ENCODE measurements at regions not wholly inside any gene's neighbourhood (a gene's known extent, or its start where the extent isn't known, plus 50 kb on each side); places are given as distances from the start of the nearest gene placed in this dataset.
"Not testable (repeated sequence)": the region's sequence is repeated elsewhere in the genome, so short reads cannot be mapped to it uniquely, and the experiment has no call there.

DNA sequence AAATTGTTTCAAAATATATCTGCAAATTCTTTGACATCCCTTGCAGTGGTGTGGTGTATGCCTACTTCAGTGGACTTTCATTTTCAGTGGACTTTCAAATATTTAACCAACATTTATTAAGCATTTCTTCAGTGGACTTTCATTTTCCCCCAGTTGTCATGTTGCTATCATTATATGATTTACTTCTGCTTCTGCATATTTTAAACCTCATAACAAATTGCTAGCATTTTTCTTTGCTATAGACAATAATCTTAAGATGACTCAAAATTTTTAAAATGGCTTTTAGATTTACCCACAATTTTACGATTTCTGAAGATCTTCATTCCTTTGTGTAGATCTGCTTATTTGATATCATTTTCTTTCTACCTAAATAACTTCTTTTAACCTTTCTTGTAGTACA lies 592.7 kb upstream of the SLC35B3 start:
- DNase-seq (ENCODE audit: low read depth in 2 of 2): no peak

DNA sequence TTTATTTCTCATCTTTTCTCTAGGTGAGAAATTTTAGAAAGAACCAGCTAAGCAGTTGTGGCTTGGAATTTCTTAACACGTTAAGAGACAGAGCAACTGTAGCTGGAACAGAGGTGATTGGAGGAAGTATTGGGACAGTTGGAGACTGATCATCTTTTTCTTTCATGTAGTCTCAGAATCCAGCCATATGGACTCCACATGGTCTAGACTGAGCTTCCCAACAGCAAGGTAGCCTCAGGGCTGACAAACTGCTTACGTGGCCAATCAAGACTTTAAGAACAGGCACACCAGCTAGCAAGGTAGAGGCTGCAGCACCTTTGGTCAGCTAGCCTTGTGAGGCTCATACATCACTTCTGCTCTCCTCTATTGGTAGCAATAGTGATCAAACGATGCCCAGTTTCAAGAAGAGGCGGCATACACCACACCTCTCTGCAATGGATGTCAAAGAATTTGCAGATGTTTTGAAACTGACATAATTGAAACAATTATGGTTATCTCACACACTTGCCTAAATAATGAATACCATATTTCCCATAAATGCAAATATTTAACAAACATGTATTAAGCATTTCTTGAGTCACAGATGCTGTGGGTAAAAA lies 590.5 kb upstream of the SLC35B3 start:
- DNase-seq (ENCODE audit: low read depth in 2 of 2): no peak

- DNase-seq (ENCODE audit: low read depth in 2 of 2): no peak
Observed at GRCh38 chr6:9025228-9025627, 589.9 kb upstream of the SLC35B3 start.

DNA sequence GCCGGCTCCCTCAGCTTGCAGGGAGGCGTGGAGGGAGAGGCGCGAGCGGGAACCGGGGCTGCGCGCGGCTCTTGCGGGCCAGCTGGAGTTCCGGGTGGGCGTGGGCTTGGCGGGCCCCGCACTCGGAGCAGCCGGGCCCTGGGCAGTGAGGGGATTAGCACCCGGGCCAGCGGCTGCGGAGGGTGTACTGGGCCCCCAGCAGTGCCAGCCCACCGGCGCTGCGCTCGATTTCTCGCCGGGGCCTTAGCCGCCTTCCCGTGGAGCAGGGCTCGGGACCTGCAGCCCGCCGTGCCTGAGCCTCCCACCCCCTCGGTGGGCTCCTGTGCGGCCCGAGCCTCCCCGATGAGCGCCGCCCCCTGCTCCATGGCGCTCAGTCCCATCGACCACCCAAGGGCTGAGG lies 588.9 kb upstream of the SLC35B3 start:
- not testable (repeated sequence) for DNase-seq (ENCODE audit: low read depth in 2 of 2)

DNA sequence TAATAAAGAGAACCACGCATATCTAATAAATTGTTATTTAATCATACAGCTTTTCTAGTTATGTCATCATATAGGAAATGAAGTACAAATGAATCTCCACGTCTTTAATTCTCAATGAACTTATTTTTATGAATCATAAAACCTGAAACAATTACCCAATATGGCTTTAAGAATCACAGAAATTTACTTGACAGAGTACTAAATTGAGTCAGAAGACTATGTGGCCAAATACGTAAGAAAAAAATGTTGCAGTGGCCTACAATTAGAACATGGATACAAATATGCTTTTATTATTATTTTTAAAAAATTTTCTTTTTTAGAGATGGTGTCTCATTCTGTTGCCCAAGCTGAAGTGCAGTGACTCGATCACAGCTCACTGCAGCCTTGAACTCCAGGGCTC lies 584.7 kb upstream of the SLC35B3 start:
- no peak for DNase-seq (ENCODE audit: low read depth in 2 of 2)

DNA sequence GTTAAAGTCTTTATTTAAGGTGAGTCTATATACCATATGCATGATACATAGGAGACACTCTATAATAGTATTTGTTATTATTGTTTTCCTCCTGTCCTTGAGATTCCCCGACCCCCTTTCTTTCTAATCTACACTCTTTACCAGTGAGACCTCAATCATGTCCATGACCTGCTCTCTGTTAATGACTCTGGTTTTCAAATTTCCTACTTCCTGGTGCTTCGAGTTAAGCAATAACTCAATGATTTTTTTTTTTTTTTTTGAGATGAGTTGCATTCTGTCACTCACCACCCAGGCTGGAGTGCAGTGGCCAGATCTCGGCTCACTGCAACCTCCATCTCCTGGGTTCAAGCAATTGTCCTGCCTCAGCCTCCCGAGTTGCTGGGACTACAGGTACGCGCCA lies 574.6 kb upstream of the SLC35B3 start:
- no peak for DNase-seq (ENCODE audit: low read depth in 2 of 2)

GRCh38 chr6:9007027-9007426 lies 571.7 kb upstream of the SLC35B3 start:
- no peak for DNase-seq (ENCODE audit: low read depth in 2 of 2)

GRCh38 chr6:9002833-9003232 lies 567.5 kb upstream of the SLC35B3 start:
- DNase-seq (ENCODE audit: low read depth in 2 of 2): no peak

GRCh38 chr6:8995156-8995555 lies 559.8 kb upstream of the SLC35B3 start:
- no peak for DNase-seq (ENCODE audit: low read depth in 2 of 2)

GRCh38 chr6:8993111-8993510 lies 557.8 kb upstream of the SLC35B3 start:
- DNase-seq (ENCODE audit: low read depth in 2 of 2): no peak

DNA sequence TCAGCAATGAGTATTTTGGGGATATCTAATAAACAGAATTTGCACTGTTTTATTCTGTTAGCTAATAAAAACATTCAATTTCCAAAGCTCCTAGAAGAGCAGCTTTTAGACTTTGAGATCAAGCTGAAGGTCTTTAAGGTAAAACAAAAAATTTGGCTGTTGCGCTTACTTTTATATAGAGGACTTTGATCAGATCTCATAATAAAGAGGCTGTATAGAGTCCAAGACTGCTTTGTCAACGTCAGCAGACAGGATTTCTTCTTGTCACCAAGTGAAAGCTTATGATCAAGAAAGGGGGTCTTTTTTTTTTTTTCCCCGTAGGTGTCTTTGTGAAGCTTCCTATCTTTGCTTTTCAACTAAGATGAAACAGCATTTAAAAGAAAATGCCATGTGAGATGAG lies 556.5 kb upstream of the SLC35B3 start:
- no peak for DNase-seq (ENCODE audit: low read depth in 2 of 2)

DNA sequence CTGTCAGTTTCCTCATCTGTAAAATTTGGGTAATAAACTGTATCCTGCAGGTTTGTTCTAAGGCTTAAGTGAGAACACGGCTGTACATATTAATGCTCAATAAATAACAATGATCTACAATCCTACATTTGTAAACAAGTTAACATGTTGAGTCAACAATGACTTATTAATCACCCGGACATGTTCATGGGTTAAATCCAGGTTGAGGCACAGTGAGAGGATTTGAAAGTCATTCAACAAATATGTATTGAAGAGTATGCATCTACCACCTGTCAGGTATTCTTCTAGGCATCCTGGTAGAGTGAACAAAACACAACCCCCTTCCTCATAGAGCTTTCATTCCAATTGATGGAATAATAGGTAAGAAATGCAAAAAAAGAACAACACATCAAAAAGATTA lies 554.7 kb upstream of the SLC35B3 start:
- DNase-seq (ENCODE audit: low read depth in 2 of 2): no peak

DNA sequence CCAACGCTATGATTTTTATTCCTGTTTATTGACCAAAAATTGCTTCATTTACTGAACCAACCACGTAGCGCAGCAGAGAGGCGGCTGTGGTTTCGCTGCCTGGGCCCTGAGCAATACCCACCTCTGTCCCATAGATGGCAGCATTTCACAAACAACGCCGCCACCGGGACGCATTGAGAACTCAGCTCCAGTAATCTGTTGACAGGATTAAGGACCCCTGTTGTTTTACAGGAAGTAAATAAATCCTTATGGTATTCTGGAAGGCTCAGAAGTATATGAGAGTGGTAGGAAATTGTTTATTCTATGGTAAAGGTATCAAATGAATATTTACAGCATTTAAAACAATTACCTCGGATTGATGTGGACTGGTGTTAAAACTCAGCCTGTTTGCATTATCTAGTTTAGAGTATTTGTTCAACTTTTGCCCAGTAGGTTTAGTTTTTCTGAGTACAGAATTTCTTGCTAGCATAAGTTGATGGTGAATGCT lies 547.9 kb upstream of the SLC35B3 start:
- peak; percentile 18 to 53 for DNase-seq (ENCODE audit: low read depth in 2 of 2)

DNA sequence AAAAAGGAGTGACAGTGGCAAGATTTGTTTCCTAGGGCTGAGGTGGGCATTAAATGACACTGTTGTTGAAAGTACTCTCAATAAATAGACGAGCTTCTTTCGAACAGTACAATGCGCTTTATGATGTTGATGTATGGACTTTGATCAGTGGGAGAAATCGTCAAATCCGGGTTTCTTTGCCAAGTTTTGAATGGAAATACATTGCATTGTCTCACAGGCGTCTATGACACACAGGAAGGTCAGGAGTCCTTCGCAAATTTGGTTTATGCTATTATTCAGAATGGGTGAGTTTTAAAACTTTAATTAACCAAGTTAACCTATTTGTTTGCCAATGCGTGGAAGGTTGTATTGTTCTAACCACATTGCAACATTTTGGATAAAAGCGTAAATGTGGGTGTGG lies 547.3 kb upstream of the SLC35B3 start:
- peak; percentile 12 to 27 for DNase-seq (ENCODE audit: low read depth in 2 of 2)

GRCh38 chr6:8973395-8973794 lies 538.0 kb upstream of the SLC35B3 start:
- no peak for DNase-seq (ENCODE audit: low read depth in 2 of 2)

DNA sequence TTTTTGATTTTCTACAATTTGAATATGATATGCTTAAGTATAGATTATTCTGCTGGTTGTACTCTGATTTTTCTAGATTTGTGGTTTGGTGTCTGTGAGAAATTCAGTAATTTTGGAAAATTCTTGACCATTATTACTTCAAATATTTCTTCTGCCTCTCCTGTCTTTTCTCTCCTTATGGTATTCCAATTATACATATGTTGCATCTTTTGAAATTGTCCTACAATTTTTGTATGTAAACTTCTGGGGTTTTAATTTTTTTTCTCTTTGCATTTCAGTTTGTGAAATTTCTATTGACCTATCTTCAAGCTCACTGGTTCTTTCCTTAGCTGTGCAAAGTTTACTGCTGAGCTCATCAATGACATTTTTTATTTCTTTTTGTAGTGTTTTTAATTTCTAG lies 534.4 kb upstream of the SLC35B3 start:
- DNase-seq (ENCODE audit: low read depth in 2 of 2): no peak

GRCh38 chr6:8958894-8959511 lies 523.7 kb upstream of the SLC35B3 start:
- no peak for DNase-seq (ENCODE audit: low read depth in 2 of 2)

DNA sequence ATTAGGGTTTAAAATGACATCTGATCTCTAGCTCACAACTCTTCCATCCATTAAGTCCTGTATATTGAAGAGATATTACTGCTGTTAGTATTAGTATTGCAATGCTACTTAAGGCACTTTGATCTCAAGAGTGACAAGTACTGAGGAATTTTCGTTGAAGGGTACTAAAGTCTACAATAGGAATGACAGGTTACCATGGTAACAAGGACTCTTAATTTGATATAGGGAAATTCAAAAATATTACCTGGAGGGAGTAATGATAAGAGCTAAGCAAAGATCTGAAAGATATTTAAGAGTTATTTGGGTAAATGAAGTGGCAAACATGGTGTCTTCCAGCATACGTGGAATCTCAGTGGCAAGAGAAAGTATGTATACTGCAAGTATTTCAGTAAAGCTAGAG lies 518.0 kb upstream of the SLC35B3 start:
- DNase-seq (ENCODE audit: low read depth in 2 of 2): no peak

DNA sequence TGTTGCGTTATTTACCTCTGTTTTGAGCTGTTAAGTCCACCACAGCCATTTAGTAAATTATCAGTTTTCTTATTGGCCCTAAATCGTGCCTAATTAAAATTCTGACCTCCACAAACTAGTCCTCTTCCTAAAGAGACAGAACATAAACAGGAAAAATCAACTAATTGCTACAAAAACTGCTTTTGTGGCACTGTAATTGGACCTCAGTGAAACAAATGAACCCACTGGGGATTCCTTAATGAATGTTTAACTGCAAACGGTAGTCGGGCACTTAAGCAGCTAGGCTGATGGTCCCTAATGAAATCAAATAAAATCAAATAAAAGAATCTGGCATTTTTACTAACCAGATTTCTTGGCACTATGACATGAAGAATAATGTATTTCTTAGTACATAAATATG lies 513.4 kb upstream of the SLC35B3 start:
- DNase-seq (ENCODE audit: low read depth in 2 of 2): no peak

DNA sequence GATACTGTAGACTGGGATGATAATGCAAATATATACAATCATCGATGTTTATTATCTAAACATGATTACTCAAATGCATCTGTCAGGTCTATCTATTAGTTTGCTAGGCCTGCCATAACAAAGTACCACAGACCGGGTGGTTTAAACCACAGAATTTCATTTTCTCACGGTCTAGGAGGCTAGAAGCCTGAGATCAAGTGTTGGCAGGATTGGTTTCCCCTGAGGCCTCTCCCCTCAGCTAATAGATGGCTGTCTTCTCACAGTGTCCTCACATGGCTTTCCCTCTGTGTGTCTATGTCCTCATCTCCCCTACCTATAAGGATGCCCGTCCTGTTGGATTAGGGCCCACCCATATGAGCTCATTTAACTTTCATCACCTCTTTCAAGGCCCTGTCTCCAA lies 512.6 kb upstream of the SLC35B3 start:
- no peak for DNase-seq (ENCODE audit: low read depth in 2 of 2)

DNA sequence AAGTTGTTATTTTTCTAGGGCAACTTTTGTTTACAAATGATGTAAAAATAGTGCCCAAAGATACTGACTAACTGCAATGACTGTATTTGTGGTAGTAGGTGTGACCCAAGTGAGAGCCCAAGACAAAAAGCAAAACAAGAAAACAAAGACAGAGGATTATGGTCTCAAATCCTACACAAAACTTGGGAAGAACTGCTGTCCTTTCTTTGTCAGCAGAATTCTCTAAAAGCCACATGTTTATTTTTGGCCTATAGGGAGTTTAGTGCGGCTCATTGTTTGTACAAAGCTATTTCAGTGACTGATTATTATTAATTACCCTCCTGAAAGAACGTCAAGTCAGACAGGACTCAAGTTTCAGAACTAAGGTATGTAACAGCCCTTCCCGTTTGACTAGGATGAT lies 509.2 kb upstream of the SLC35B3 start:
- DNase-seq (ENCODE audit: low read depth in 2 of 2): no peak

DNA sequence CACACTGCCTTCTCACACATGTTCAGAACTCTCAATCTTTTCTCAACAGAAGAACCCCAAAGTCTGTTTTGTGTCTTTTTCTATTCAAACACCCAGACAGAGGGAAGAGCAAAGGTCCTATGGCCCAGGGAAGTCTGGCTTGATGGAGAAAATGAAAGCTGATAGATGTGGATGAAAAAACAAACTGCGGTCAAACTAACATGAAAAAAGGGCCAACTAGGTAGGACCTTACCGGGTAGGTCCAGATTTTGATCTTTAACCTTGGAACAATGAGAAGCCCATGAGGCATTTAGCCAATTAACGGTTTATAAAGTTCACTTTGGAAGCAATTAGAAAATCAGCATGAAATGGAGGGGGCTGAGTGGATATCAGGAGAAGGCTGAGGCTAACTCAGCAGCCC lies 507.7 kb upstream of the SLC35B3 start:
- DNase-seq (ENCODE audit: low read depth in 2 of 2): no peak

DNA sequence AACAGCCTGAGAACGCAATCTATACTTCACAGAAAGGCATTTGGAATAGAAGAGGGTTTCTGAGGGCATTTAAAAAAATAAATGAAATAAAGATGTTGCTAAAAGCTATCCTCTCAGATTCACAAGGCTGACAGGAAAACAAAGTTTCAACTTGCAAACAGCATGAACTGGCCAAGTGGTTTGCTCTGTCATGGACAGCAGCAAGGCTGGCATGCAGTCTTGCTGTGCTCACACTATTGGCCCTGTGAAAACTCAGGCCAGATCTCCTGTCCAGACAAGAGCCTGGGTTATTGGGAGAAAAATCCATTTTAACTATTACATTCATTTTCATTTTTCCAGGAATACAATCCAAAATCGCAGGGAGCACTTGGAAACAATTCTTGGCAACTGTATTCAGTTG lies 506.2 kb upstream of the SLC35B3 start:
- DNase-seq (ENCODE audit: low read depth in 2 of 2): no peak

DNA sequence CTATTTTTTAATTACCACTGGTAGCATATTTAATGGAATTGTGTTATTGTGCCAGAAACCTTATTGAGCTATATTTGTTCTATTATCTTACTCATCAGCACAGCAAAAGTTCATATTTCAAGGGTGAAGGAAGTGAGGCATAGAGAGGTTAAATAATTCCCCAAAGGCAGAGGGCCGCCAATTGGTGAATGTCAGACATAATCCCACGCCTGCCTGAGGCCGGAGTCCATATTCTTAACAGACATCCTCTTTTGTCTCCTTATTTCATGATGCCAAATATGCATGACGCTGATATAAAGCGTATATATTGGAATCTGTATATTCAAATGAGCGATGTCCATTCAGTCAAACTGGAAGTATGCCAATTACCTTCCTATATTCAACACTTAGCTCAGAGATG lies 505.0 kb upstream of the SLC35B3 start:
- no peak for DNase-seq (ENCODE audit: low read depth in 2 of 2)

Data from dermis microvascular lymphatic vessel endothelial cell (primary cell).